Renal pelvis (tissue), 1 donor: ENCODE measurements at regions not wholly inside any gene's neighbourhood (a gene's known extent, or its start where the extent isn't known, plus 50 kb on each side); places are given as distances from the start of the nearest gene placed in this dataset.

Experiments
- DNase-seq: peaks from one replicate; pipeline ENCODE4 v3.0.0-alpha.2; 2013

- no peak for DNase-seq
Measured at GRCh38 chr3:44055951-44056350, 185.7 kb upstream of the TOPAZ1 start.

- DNase-seq: no peak
Measured at GRCh38 chr3:44056446-44057240, 185.0 kb upstream of the TOPAZ1 start.

DNA sequence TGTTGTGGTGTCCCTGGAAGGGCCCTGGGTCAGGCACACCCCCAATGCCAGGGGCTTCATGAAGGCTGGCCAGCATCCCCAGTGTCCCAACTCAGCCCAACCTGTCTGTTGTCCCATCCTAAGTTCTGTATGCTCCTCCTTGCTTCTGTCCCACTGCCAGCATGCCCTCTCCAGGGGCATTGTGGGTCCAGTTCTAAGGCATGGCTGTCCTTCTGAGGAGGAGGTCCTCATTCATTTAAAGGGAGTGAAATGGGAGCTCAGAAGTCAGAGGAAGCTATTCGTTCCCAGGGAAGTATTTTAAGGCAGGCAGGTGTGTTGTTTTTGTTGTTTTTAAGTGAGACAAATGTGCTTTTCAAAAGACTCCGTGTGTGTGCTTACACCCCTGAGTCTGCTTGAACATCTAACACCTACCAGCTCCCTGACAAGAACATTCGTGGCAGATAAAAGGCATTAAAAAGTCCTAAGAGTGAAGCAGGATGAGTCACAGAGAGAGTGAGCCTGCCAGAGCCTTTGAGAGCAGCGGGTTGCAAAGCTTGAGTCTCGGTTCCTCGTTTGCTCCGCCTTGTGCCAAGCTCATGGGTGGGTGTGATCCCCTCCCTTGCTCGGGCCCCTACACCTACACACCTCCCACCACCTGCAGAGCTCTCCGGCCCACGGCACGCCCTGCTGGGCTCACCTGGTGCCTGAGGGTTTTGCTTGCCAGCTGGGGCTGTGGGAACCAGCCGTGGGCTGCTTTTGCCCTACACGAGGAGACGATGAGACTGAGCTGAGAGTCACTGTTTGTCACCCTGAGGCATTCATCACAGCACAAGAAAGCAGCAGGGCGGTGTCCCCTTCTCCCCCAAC is 183.4 kb upstream of the TOPAZ1 start:
- DNase-seq: no peak

- DNase-seq: no peak
Measured at GRCh38 chr3:44058868-44059203, 182.8 kb upstream of the TOPAZ1 start.

GRCh38 chr3:44060164-44060563 is 181.5 kb upstream of the TOPAZ1 start:
- no peak for DNase-seq

DNA sequence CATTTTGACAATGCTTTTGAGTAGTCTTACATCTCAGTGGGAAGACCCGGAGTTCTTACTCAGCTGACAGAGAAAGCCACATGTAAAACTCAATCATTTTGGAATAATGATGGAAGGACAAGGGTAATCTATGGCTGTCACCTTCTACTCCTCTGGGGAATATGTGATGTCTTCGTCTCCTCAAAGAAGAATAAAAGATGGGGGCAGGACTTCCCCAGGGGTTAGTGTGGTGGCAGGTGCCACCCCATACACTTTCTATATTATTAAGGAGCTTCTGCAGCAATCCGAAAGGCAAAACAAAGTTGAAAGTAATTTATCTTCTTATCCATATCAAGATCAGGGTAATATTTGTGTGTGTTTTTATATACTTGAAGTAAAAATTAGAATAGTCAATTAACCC is 180.4 kb upstream of the TOPAZ1 start:
- DNase-seq: no peak

DNA sequence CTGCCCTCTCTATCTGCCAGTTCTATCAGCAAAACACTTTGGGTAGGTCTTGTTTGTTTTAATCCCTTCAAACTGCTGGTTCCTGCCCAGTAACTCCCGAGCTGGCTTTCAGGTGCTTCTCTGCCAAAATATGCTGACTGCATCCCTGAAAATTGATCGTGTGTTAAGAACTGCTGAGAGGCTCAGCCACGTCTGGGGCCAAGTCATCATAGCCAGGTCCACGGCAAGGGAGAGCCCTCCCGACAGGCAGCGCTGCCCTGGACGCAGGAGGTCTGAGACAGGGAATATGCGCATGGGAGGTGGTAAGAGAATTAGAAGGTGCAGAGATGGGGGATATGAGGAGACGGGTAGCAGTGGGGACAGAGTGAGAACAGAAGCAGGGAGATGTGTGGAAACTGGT is 179.7 kb upstream of the TOPAZ1 start:
- DNase-seq: no peak

DNA sequence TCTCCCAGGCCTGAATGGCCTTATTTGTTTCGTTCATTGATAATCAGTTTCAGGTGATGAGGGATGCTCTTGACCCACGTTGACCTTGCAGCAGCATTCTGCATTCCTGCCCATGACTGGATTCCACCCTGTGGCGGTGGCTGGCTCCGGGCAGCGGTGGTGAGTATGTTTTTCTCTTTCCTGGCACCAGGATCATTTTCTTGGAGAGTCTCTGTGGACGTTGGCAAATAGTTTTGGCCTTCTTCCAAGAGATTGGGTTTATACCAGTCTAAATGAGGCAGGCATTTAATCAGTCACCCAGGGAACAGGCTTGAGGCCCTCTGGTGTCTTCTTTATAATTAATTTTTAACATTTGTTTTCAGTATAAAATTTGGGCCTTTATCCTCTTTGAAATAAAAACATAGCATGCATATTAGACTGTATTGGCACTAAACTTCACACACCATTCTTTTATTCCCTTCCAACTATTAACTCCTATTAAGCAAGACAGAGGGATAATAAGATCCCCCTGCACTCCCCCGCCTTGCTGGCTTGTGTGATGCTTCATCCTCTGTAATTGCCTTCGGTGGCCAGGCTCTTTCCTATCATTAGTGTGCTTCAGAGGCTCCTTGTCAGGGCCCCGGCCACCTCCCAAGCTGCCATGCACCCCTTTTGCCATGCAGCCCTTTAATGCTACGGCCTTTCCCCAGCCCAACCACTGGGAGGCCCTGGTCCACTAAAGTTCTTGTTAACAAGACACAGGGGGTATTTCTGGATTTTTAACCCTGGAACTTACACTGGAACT is 176.2 kb upstream of the TOPAZ1 start:
- no peak for DNase-seq

GRCh38 chr3:44066806-44067205 is 174.9 kb upstream of the TOPAZ1 start:
- no peak for DNase-seq

- DNase-seq: no peak
Measured at GRCh38 chr3:44067431-44067830, 174.3 kb upstream of the TOPAZ1 start.

DNA sequence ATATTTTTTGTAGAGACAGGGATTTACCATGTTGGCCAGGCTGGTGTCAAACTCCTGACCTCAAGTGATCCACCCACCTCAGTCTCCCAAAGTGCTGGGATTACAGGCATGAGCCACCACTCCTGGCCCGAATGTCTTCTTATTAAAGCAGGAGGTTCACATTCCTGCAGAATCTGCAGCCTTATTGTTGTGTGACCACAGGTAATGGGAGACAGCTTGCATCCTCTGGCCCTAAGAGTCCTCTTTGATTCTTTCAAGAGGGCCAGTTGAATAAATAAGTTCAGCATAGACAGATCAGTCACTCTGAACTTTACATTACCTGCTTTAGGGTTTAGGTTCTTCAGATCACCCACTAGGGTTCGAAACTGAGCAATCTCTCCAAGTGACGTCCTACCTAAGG is 172.9 kb upstream of the TOPAZ1 start:
- no peak for DNase-seq

- DNase-seq: no peak
Measured at GRCh38 chr3:44069276-44069675, 172.4 kb upstream of the TOPAZ1 start.

DNA sequence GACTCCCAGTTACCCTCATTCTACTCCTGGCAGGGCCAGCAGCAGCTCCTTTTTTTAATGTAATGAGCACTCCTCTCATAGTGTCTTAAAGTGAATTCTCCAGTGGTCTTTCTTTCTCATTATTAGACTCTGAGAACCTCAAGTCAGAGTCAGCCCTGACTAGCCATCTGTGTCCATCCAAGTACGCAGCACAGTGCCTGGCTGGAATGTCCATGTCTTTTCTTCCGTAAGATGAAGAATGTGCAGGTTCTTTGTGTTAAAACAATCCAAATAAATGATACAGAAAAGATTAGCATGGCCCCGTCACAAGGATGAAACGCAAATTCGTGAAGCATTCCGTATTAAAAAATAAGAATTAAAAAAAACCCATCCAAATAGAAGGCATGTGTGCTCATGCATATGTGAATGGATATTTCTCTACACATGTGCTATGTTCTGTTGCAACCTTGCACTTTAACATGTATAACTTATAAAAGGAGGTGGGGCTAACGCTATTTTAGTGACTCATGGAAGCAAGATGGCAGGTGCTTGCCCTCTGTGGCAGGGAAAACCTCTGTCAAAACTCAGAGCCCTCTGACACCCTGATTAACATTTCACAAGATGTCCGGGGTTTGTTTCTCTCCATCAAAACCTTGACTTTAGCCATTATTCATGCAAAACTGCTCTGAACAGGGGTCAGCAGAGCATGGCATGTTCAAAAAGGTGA is 170.7 kb upstream of the TOPAZ1 start:
- DNase-seq: no peak

- no peak for DNase-seq
Measured at GRCh38 chr3:44072601-44073540, 168.8 kb upstream of the TOPAZ1 start.

GRCh38 chr3:44074181-44074580 is 167.5 kb upstream of the TOPAZ1 start:
- DNase-seq: no peak

DNA sequence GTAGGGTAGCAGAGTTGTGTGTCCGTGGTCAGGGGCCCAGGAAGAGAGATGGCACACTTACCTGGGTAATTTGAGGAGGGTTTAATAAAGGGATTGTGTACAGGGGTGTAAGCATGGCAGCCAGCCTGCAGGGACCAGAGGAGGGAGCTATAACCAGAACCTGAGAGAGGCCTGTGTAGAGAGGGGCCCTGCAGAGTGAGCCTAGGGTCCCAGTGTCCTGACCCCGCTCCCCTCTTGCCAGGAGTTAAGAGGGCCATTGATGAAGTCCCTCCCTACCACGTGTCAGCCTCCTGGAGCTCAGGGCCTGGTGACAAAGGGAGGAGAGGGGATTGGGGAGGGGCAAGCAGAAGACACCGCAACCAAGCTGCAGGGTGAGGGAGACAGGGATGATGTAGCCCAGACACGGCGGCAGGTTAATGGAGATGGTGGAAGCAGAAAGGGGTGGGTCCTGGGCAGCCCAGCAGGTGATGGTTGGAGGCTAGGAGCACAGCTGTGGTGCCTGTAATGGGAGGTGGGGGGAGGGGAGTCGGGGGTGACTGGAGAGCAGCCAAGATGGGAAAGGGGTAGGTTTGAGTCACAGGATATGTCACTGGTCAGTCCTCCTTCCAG is 165.4 kb upstream of the TOPAZ1 start:
- DNase-seq: no peak

DNA sequence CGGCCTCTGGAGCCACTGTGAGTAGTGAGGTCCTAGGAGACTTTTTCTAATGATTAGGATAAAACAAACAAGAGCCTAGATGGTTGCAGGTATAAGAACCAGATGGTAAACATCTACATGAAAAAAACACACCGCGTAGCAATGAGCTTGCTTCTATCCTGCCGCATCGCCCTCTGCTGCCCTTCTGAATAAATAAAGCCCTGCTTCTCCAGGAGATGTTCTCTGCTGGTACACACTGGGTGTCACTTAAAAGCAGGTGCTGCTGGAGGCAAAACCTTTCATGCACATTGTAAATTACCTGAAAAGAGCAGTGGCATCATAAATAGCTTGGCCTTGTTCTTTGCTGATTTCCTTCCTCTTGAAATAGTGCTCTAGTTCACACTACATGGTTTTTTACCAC is 164.4 kb upstream of the TOPAZ1 start:
- no peak for DNase-seq

DNA sequence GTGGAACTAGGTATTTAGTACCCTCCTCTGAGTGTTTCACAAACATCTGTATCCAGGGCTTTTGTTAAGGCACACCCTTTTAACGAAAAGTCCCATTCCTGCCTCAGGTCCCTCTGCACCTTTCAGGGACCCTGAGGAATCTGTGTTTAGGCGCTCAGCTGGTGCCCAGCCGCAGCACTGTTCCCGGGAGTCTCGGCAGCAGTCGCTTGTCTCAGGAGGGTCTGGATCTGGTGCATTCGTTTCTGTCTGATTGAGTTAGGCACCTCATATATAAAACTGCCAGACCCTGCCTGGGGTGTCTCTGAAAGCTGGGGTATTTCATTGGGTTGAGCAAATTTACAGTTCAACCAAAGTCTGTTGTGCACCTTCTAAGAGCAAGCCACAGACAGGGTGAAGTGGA is 162.8 kb upstream of the TOPAZ1 start:
- no peak for DNase-seq

GRCh38 chr3:44079916-44080315 is 161.8 kb upstream of the TOPAZ1 start:
- no peak for DNase-seq

GRCh38 chr3:44080474-44081072 is 161.1 kb upstream of the TOPAZ1 start:
- DNase-seq: no peak
